Aorta (tissue), 5 donors: ENCODE measurements at regions not wholly inside any gene's neighbourhood (a gene's known extent, or its start where the extent isn't known, plus 50 kb on each side); places are given as distances from the start of the nearest gene placed in this dataset.

Experiments used
- ATAC-seq: fragments of 200-7000 bp; cut with Tn5 transposase; one replicate; pipeline ENCODE4 v1.9.1; 2022; ENCODE audit warnings: moderate library complexity; ENCODE audit not compliant: low FRiP score
- DNase-seq, 2 donors: peaks; one replicate each; pipeline ENCODE4 v3.0.0-alpha.2; 2020
- H3K27ac ChIP-seq, 2 donors: one replicate each; pipeline ENCODE4 v1.5.1; 2013; ENCODE audit warnings: low read length in 2 of 2, mild to moderate bottlenecking in 2 of 2, moderate library complexity in 2 of 2, control low read depth in 1 of 2, inconsistent platforms in 1 of 2, low read depth in 1 of 2
- H3K27me3 ChIP-seq, 2 donors: one replicate each; pipeline ENCODE4 v1.6.1; 2013; ENCODE audit warnings: control low read depth in 1 of 2, low read length in 1 of 2, mild to moderate bottlenecking in 1 of 2, moderate library complexity in 1 of 2; ENCODE audit not compliant: insufficient read depth in 2 of 2, control insufficient read depth in 1 of 2
- H3K36me3 ChIP-seq, 2 donors: one replicate each; pipeline ENCODE4 v1.6.1; 2013; ENCODE audit warnings: control low read depth in 1 of 2, low read length in 1 of 2, mild to moderate bottlenecking in 1 of 2; ENCODE audit not compliant: insufficient read depth in 2 of 2, control insufficient read depth in 1 of 2
- H3K4me1 ChIP-seq, 2 donors: one replicate each; pipeline ENCODE4 v1.6.1; 2013; ENCODE audit warnings: low read length in 2 of 2, control low read depth in 1 of 2, mild to moderate bottlenecking in 1 of 2, moderate library complexity in 1 of 2; ENCODE audit not compliant: insufficient read depth in 2 of 2, control insufficient read depth in 1 of 2
- H3K4me3 ChIP-seq, 2 donors: one replicate each; pipeline ENCODE4 v1.5.1; 2013; ENCODE audit warnings: low read length in 2 of 2, control low read depth in 1 of 2, mild to moderate bottlenecking in 1 of 2
- H3K9me3 ChIP-seq: one replicate; pipeline ENCODE4 v1.6.1; 2013; ENCODE audit warnings: mild to moderate bottlenecking, low read length; ENCODE audit not compliant: control insufficient read depth
- WGBS, 2 donors: extraction: QIAGEN DNeasy Blood & Tissue Kit; methylation state at CpG; one replicate each; pipeline ENCODE4 v1.1.7; 2013; 5-methylcytosine and 5-hydroxymethylcytosine counted together
- intact Hi-C, 2 donors: fragments of 100-400 bp; cut with DNase I; formaldehyde crosslinking; loops; one replicate each; pipeline versions ENCODE4 v1.14.2 to v1.15.0; 2022
- donor health status: healthy with polysubstance abuse.
- donor health status: Bipolar disorder and iron deficiency.
- donor health status: DM: no; HTN: no; CAD: no.
- donor health status: DM: no; HTN: no; CAD: no.
- donor health status: DM: yes; HTN: yes; CAD: no.

DNA sequence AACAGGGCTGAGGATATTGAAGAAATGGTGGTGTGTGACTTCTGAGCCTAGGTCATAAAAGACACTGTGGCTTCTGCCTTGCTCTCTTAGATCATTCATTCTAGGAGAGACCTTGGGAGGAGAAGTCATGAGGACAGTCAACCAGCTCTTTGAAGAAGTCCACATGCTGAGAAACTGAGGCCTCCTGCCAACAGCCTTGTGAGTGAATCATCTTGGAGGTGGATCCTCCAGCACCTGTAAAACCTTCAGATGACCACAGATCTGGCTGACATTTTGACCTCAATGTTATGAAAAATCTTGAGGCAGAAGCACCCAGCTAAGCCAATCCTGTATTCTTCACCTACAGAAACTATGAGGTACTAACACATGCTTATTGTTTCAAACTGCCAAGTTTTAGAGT, 165.9 kb downstream of the CARTPT start:
- Histone ChIP-seq H3K9me3 (no peaks in the 10 kb centered on the region), H3K4me3 (no peak overlapping the region), H3K36me3 (no peaks in the 10 kb centered on the region), H3K27ac (no peak overlapping the region), H3K4me1 (no peaks in the 10 kb centered on the region), H3K27me3 (no peaks in the 10 kb centered on the region)
- no peak for ATAC-seq
- intact Hi-C loops, result no loop called here
- no peak for DNase-seq

DNA sequence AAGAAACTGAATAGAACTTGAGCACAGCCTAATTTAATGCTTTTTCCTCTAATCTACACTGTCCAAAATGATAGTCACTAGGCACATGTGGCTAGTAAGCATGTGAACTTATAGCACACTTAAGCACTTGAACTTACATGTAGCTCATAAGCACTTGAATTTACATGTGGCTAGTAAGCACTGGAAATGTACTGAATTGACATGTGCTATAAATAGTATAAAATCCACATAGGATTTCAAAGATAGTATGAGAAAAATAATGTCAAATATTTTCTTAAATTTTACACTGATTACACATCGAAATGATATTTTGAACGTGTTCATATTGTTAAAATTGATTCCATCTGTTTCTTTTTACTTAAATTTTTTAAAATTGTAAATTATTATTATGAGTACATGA, 167.3 kb downstream of the CARTPT start:
- DNase-seq (no peak), ATAC-seq (no peak)
- Histone ChIP-seq H3K27ac (no peak overlapping the region), H3K36me3 (no peaks in the 10 kb centered on the region), H3K9me3 (no peaks in the 10 kb centered on the region), H3K4me3 (no peak overlapping the region), H3K4me1 (no peaks in the 10 kb centered on the region), H3K27me3 (no peaks in the 10 kb centered on the region)
- intact Hi-C loops, result no loop called here
- 31 to 36% methylated on average over 2 of the region's 2 CpGs for WGBS, 2 donors

DNA sequence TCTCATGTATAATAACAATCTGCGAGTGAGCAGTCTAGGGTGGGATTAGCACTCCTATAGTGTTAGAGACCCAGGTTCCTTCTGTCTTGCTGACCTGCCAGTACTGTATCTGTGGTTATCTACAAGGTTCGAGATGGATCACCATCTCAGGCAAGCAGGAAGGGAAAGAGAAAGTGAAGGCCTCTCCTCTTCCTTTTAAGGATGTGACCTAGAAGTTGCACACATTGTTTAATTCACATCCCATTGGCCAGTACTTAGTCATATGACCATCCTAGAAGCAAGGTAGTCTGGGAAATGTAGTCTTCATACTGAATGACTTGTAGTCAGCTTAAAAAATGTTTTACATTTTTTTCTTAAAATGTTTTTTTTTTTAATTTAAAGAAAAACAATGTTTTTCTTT, 168.6 kb downstream of the CARTPT start:
- DNase-seq (no peak), ATAC-seq (peak; percentile 75)
- Histone ChIP-seq H3K4me3 (no peak overlapping the region), H3K9me3 (no peaks in the 10 kb centered on the region), H3K4me1 (peaks cover 0 to 4% of the 10 kb centered on the region in 2 donors), H3K36me3 (no peaks in the 10 kb centered on the region), H3K27me3 (no peaks in the 10 kb centered on the region), H3K27ac (no peak overlapping the region)
- WGBS, 2 donors, result 59 to 60% methylated on average over 2 of the region's 2 CpGs
- intact Hi-C loops, result no loop called here

GRCh38 chr5:71891406-71891805, 172.3 kb downstream of the CARTPT start:
- Histone ChIP-seq H3K9me3 (no peaks in the 10 kb centered on the region), H3K36me3 (no peaks in the 10 kb centered on the region), H3K4me3 (no peak overlapping the region), H3K27me3 (no peaks in the 10 kb centered on the region), H3K4me1 (peaks cover 0 to 4% of the 10 kb centered on the region in 2 donors), H3K27ac (no peak overlapping the region)
- intact Hi-C loops, result no loop called here
- DNase-seq (no peak), ATAC-seq (no peak)
- 96 to 100% methylated on average over 1 of the region's 1 CpG for WGBS, 2 donors

DNA sequence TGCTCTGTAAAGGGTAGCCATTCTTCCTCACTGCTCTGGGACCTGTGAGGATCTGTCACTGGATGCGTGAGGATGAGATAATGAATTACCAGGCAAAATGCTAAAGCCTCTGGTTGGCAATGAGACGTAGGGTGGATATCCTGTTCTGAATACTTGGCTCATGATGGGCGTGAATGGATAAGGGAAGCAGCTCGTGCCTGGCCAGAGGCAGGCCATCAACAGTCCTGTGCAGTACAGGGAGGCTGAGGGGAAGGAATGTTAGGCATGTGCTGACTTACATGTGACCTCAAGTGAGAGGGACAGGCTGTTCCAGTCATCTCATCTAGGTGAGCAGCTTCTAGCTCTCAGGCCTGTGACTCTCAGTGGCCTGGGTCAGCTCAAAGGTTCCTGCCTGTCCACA, 172.8 kb downstream of the CARTPT start:
- Histone ChIP-seq H3K4me3 (no peak overlapping the region), H3K4me1 (peaks cover 0 to 4% of the 10 kb centered on the region in 2 donors), H3K36me3 (no peaks in the 10 kb centered on the region), H3K9me3 (no peaks in the 10 kb centered on the region), H3K27ac (peak overlapping the region in 1 of 2 donors; percentile 46), H3K27me3 (no peaks in the 10 kb centered on the region)
- 30 to 39% methylated on average over 4 of the region's 4 CpGs for WGBS, 2 donors
- ATAC-seq (no peak), DNase-seq (no peak)
- intact Hi-C loops, result no loop called here

GRCh38 chr5:71892641-71893365, 173.7 kb downstream of the CARTPT start:
- no peak overlapping the region for H3K4me3 ChIP-seq
- H3K36me3 ChIP-seq, result no peaks in the 10 kb centered on the region
- DNase-seq (no peak), ATAC-seq (no peak)
- no peak overlapping the region for H3K27ac ChIP-seq
- H3K9me3 ChIP-seq, result no peaks in the 10 kb centered on the region
- H3K27me3 ChIP-seq, result no peaks in the 10 kb centered on the region
- intact Hi-C loops, result no loop called here
- peaks cover 0 to 4% of the 10 kb centered on the region in 2 donors for H3K4me1 ChIP-seq
- 86 to 88% methylated on average over 3 of the region's 3 CpGs for WGBS, 2 donors

DNA sequence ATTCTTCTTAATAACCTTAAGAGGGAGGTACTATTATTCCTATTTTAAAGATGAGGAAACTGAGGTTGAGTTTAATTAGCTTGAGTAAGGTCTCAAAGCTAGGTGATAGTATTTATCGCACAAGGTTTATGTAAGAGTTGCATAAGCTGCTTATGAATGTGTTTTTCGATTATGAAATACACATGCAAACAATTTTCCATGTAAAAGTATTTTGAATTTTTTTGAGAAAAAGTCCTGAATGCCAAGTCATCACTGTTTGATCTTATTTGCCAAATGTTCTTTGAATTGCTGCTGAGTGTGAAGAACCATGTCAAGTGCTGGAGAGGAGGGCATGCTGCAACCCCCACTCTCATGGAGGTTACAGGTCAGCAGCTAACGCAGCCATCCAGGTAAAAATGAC, 174.4 kb downstream of the CARTPT start:
- Histone ChIP-seq H3K4me1 (peaks cover 0 to 4% of the 10 kb centered on the region in 2 donors), H3K4me3 (no peak overlapping the region), H3K36me3 (no peaks in the 10 kb centered on the region), H3K27ac (no peak overlapping the region), H3K27me3 (no peaks in the 10 kb centered on the region), H3K9me3 (no peaks in the 10 kb centered on the region)
- DNase-seq (no peak), ATAC-seq (no peak)
- 96 to 98% methylated on average over 3 of the region's 3 CpGs for WGBS, 2 donors
- intact Hi-C loops, result no loop called here

DNA sequence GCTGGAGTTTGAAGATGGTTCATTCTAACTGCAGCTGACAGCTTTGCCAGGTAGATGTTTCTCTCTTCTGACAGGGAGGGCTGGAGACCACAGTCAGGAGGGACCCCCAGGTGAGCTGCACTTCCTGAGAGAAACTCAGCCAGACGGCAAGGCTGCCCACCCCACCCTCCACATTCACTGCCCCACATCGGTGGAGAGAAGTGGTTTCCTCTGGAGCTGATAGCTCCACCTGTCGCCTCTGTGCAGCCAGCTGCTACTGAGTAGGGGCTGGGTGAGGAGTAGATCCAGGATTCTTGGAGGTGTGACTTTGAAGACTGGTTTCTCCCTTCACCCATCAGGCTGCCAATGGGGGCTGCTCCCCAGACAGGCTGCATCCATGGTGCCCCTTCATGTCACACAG, 175.0 kb downstream of the CARTPT start:
- Histone ChIP-seq H3K36me3 (no peaks in the 10 kb centered on the region), H3K4me1 (peaks cover 0 to 4% of the 10 kb centered on the region in 2 donors), H3K4me3 (no peak overlapping the region), H3K27ac (no peak overlapping the region), H3K27me3 (no peaks in the 10 kb centered on the region), H3K9me3 (no peaks in the 10 kb centered on the region)
- intact Hi-C loops, result no loop called here
- no peak for DNase-seq
- WGBS, 2 donors, result 82 to 87% methylated on average over 3 of the region's 3 CpGs
- no peak for ATAC-seq

DNA sequence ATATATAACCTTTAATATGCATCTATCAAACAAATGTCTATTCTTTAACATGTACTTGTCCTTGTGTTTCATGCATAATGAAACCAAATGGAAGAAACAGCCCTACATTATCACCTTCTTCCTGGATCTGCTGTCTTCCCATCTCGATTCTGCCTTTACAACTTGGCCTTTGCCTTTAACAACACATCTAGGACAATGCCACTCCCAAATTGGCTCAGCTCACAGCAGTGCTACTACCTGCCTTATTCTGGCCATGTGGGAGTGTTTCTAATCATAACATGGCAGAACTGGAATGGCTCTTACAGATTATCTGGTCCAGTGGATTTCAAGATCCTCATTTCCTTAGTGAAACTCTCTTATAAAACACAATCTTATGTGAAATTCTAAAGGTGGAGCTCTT, 176.5 kb downstream of the CARTPT start:
- Histone ChIP-seq H3K9me3 (no peaks in the 10 kb centered on the region), H3K4me3 (no peak overlapping the region), H3K27ac (no peak overlapping the region), H3K36me3 (no peaks in the 10 kb centered on the region), H3K27me3 (no peaks in the 10 kb centered on the region), H3K4me1 (peaks cover 0 to 4% of the 10 kb centered on the region in 2 donors)
- intact Hi-C loops, result no loop called here
- DNase-seq (no peak), ATAC-seq (no peak)
- WGBS, 2 donors, result 90 to 93% methylated on average over 1 of the region's 1 CpG
